ENCODE measurements at regions not wholly inside any gene's neighbourhood (a gene's known extent, or its start where the extent isn't known, plus 50 kb on each side); places are given as distances from the start of the nearest gene placed in this dataset.

DNA sequence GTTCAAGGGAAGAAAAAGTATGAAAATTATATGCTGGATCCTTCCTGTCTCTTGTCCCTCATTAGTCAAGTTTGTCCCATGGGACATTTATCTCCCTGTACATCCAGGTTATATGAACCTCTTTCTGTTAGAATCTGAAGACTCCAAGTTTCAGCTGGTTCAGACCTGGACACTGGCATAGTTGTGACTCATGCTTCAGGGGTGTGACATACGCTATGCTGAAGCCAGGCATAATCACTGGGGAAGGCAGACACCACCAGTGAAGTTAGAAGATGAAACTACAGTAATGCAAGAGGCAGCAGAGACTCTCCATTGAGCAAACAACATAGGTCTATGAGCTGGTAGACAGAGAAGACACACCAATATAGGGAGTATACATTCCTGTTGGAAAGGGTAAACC lies 269.7 kb upstream of the SLC8A1 start:
- Histone ChIP-seq H3K9me3 (replicated peaks in 1 of 2; ENCODE audit: control insufficient read depth in 2 of 2, insufficient read depth in 1 of 2, low read depth in 1 of 2, low read length in 2 of 2) (peaks cover 0 to 2% of the 10 kb centered on the region in 2 donors), H2BK15ac (ENCODE audit: low read length) (no peak overlapping the region), H3K4me1 (ENCODE audit: control insufficient read depth in 2 of 2, insufficient read depth in 1 of 2, low read depth in 1 of 2, low read length in 2 of 2) (no peaks in the 10 kb centered on the region), H3K36me3 (replicated peaks in 1 of 2; ENCODE audit: control insufficient read depth in 2 of 2, insufficient read depth in 2 of 2, low read length in 2 of 2) (no peaks in the 10 kb centered on the region), H3K4ac (ENCODE audit: low read length) (no peak overlapping the region), H4K8ac (ENCODE audit: low read depth, low read length) (no peak overlapping the region), H3K18ac (ENCODE audit: low read length) (no peak overlapping the region), H3K79me1 (ENCODE audit: low read depth, low read length) (no peaks in the 10 kb centered on the region), H2BK120ac (ENCODE audit: low read depth, low read length) (no peak overlapping the region), H2BK12ac (ENCODE audit: low read length) (no peak overlapping the region), H3K27ac (replicated peaks; ENCODE audit: low read length) (no peak overlapping the region), H2AFZ (ENCODE audit: low read length) (no peak overlapping the region), H4K91ac (ENCODE audit: low read depth, low read length, poor library complexity) (no peak overlapping the region), H2BK5ac (ENCODE audit: low read length) (no peak overlapping the region), H3K27me3 (ENCODE audit: control insufficient read depth in 3 of 3, insufficient read depth in 3 of 3, low read depth in 1 of 3, low read length in 3 of 3) (no peaks in the 10 kb centered on the region), H3K23ac (ENCODE audit: low read depth, low read length, poor library complexity) (no peak overlapping the region), H3K4me3 (ENCODE audit: low read length in 2 of 2) (no peak overlapping the region), H3K9ac (ENCODE audit: low read depth, low read length, poor library complexity) (no peak overlapping the region), H3K4me2 (ENCODE audit: insufficient read depth, low read length, poor library complexity, severe bottlenecking) (no peak overlapping the region), H3K14ac (ENCODE audit: low read length) (no peak overlapping the region), H2AK5ac (ENCODE audit: low read depth, low read length) (no peak overlapping the region)
- no CpG with 5 or more reads among the region's 1 CpG for WGBS, 2 donors (ENCODE audit: extremely low coverage in 2 of 2, insufficient read length in 2 of 2, insufficient replicate concordance in 1 of 2)
- DNase-seq (ENCODE audit: low spot score) = no peak

- DNase-seq (ENCODE audit: low spot score) = no peak
- Histone ChIP-seq H4K91ac (ENCODE audit: low read depth, low read length, poor library complexity) (no peak overlapping the region), H3K4ac (ENCODE audit: low read length) (no peak overlapping the region), H3K9ac (ENCODE audit: low read depth, low read length, poor library complexity) (no peak overlapping the region), H2AFZ (ENCODE audit: low read length) (no peak overlapping the region), H3K79me1 (ENCODE audit: low read depth, low read length) (no peaks in the 10 kb centered on the region), H3K4me2 (ENCODE audit: insufficient read depth, low read length, poor library complexity, severe bottlenecking) (no peak overlapping the region), H3K27ac (replicated peaks; ENCODE audit: low read length) (no peak overlapping the region), H3K4me1 (ENCODE audit: control insufficient read depth in 2 of 2, insufficient read depth in 1 of 2, low read depth in 1 of 2, low read length in 2 of 2) (no peaks in the 10 kb centered on the region), H3K27me3 (ENCODE audit: control insufficient read depth in 3 of 3, insufficient read depth in 3 of 3, low read depth in 1 of 3, low read length in 3 of 3) (no peaks in the 10 kb centered on the region), H3K18ac (ENCODE audit: low read length) (no peak overlapping the region), H2AK5ac (ENCODE audit: low read depth, low read length) (no peak overlapping the region), H3K4me3 (ENCODE audit: low read length in 2 of 2) (no peak overlapping the region), H3K23ac (ENCODE audit: low read depth, low read length, poor library complexity) (no peak overlapping the region), H3K9me3 (replicated peaks in 1 of 2; ENCODE audit: control insufficient read depth in 2 of 2, insufficient read depth in 1 of 2, low read depth in 1 of 2, low read length in 2 of 2) (peaks cover 0 to 2% of the 10 kb centered on the region in 2 donors), H2BK120ac (ENCODE audit: low read depth, low read length) (no peak overlapping the region), H4K8ac (ENCODE audit: low read depth, low read length) (no peak overlapping the region), H3K14ac (ENCODE audit: low read length) (no peak overlapping the region), H2BK5ac (ENCODE audit: low read length) (no peak overlapping the region), H2BK15ac (ENCODE audit: low read length) (no peak overlapping the region), H2BK12ac (ENCODE audit: low read length) (no peak overlapping the region), H3K36me3 (replicated peaks in 1 of 2; ENCODE audit: control insufficient read depth in 2 of 2, insufficient read depth in 2 of 2, low read length in 2 of 2) (no peaks in the 10 kb centered on the region)
- no CpG with 5 or more reads among the region's 1 CpG for WGBS, 2 donors (ENCODE audit: extremely low coverage in 2 of 2, insufficient read length in 2 of 2, insufficient replicate concordance in 1 of 2)
Observed at GRCh38 chr2:40723194-40723593, 271.3 kb upstream of the SLC8A1 start.

DNA sequence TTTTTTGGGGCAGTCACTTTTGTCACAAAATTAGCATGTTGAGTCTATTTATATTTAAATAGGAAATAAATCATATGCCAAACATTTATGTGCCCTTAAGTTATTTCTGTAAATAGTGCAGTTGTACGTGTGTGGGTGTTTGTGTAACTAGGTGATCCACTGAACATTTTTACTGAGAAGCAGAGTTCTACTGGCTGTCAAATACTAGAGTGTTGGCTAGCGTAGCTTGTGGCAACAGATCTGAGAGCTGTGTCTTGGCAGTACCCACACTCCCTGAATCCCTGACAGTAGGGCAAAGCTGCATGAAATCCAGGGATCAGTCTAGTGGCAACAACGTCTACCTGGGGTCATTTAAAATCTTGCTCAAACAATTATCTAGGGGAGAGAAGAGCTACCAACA lies 273.1 kb upstream of the SLC8A1 start:
- Histone ChIP-seq H2AK5ac (ENCODE audit: low read depth, low read length) (no peak overlapping the region), H3K14ac (ENCODE audit: low read length) (no peak overlapping the region), H3K4ac (ENCODE audit: low read length) (no peak overlapping the region), H3K27me3 (ENCODE audit: control insufficient read depth in 3 of 3, insufficient read depth in 3 of 3, low read depth in 1 of 3, low read length in 3 of 3) (no peaks in the 10 kb centered on the region), H4K91ac (ENCODE audit: low read depth, low read length, poor library complexity) (no peak overlapping the region), H3K9ac (ENCODE audit: low read depth, low read length, poor library complexity) (no peak overlapping the region), H3K79me1 (ENCODE audit: low read depth, low read length) (no peaks in the 10 kb centered on the region), H2BK12ac (ENCODE audit: low read length) (no peak overlapping the region), H2AFZ (ENCODE audit: low read length) (no peak overlapping the region), H3K27ac (replicated peaks; ENCODE audit: low read length) (no peak overlapping the region), H2BK120ac (ENCODE audit: low read depth, low read length) (no peak overlapping the region), H3K36me3 (replicated peaks in 1 of 2; ENCODE audit: control insufficient read depth in 2 of 2, insufficient read depth in 2 of 2, low read length in 2 of 2) (no peaks in the 10 kb centered on the region), H3K4me1 (ENCODE audit: control insufficient read depth in 2 of 2, insufficient read depth in 1 of 2, low read depth in 1 of 2, low read length in 2 of 2) (no peaks in the 10 kb centered on the region), H3K4me2 (ENCODE audit: insufficient read depth, low read length, poor library complexity, severe bottlenecking) (no peak overlapping the region), H3K4me3 (ENCODE audit: low read length in 2 of 2) (no peak overlapping the region), H3K23ac (ENCODE audit: low read depth, low read length, poor library complexity) (no peak overlapping the region), H3K9me3 (replicated peaks in 1 of 2; ENCODE audit: control insufficient read depth in 2 of 2, insufficient read depth in 1 of 2, low read depth in 1 of 2, low read length in 2 of 2) (peaks cover 0 to 2% of the 10 kb centered on the region in 2 donors), H4K8ac (ENCODE audit: low read depth, low read length) (no peak overlapping the region), H3K18ac (ENCODE audit: low read length) (no peak overlapping the region), H2BK15ac (ENCODE audit: low read length) (no peak overlapping the region), H2BK5ac (ENCODE audit: low read length) (no peak overlapping the region)
- DNase-seq (ENCODE audit: low spot score) = no peak
- no CpG with 5 or more reads among the region's 3 CpGs for WGBS, 2 donors (ENCODE audit: extremely low coverage in 2 of 2, insufficient read length in 2 of 2, insufficient replicate concordance in 1 of 2)

DNA sequence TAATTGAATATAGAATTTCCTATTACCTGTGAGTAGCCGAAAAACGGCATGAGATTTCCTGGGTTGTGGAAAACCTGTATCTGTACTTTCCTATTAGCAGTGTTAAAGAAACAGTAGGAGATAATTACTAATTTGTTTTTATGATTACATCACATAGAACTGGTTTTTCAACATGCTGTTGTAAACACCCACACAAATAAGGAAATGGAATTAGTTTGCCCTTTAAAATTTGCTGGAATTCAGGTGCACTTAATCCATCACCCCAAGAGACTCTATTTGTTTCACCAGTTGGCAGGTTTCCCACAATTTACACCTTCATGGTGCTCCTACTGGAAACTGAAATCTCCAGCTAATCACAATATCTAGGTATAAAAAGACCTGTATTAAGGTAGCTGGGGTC lies 274.1 kb upstream of the SLC8A1 start:
- H4K91ac ChIP-seq (ENCODE audit: low read depth, low read length, poor library complexity) = no peak overlapping the region
- H3K4me3 ChIP-seq (ENCODE audit: low read length in 2 of 2) = no peak overlapping the region
- H3K9ac ChIP-seq (ENCODE audit: low read depth, low read length, poor library complexity) = no peak overlapping the region
- H3K27me3 ChIP-seq (ENCODE audit: control insufficient read depth in 3 of 3, insufficient read depth in 3 of 3, low read depth in 1 of 3, low read length in 3 of 3) = no peaks in the 10 kb centered on the region
- no peak overlapping the region for H3K27ac ChIP-seq (replicated peaks; ENCODE audit: low read length)
- no peak overlapping the region for H2BK15ac ChIP-seq (ENCODE audit: low read length)
- H2AFZ ChIP-seq (ENCODE audit: low read length) = no peak overlapping the region
- H2BK5ac ChIP-seq (ENCODE audit: low read length) = no peak overlapping the region
- H3K9me3 ChIP-seq (replicated peaks in 1 of 2; ENCODE audit: control insufficient read depth in 2 of 2, insufficient read depth in 1 of 2, low read depth in 1 of 2, low read length in 2 of 2) = peaks cover 0 to 2% of the 10 kb centered on the region in 2 donors
- H3K79me1 ChIP-seq (ENCODE audit: low read depth, low read length) = no peaks in the 10 kb centered on the region
- H2BK120ac ChIP-seq (ENCODE audit: low read depth, low read length) = no peak overlapping the region
- no peak overlapping the region for H3K4me2 ChIP-seq (ENCODE audit: insufficient read depth, low read length, poor library complexity, severe bottlenecking)
- H3K4me1 ChIP-seq (ENCODE audit: control insufficient read depth in 2 of 2, insufficient read depth in 1 of 2, low read depth in 1 of 2, low read length in 2 of 2) = no peaks in the 10 kb centered on the region
- no peak overlapping the region for H3K4ac ChIP-seq (ENCODE audit: low read length)
- no peaks in the 10 kb centered on the region for H3K36me3 ChIP-seq (replicated peaks in 1 of 2; ENCODE audit: control insufficient read depth in 2 of 2, insufficient read depth in 2 of 2, low read length in 2 of 2)
- H2BK12ac ChIP-seq (ENCODE audit: low read length) = no peak overlapping the region
- no peak for DNase-seq (ENCODE audit: low spot score)
- no peak overlapping the region for H2AK5ac ChIP-seq (ENCODE audit: low read depth, low read length)
- WGBS, 2 donors (ENCODE audit: extremely low coverage in 2 of 2, insufficient read length in 2 of 2, insufficient replicate concordance in 1 of 2) = no CpG with 5 or more reads among the region's 2 CpGs
- no peak overlapping the region for H3K14ac ChIP-seq (ENCODE audit: low read length)
- no peak overlapping the region for H4K8ac ChIP-seq (ENCODE audit: low read depth, low read length)
- H3K23ac ChIP-seq (ENCODE audit: low read depth, low read length, poor library complexity) = no peak overlapping the region
- H3K18ac ChIP-seq (ENCODE audit: low read length) = no peak overlapping the region
